Mesothelial cell of epicardium (in vitro differentiated cells): ENCODE measurements at regions not wholly inside any gene's neighbourhood (a gene's known extent, or its start where the extent isn't known, plus 50 kb on each side); places are given as distances from the start of the nearest gene placed in this dataset.

Experiments used
- DNase-seq, 2 experiments: peaks; one replicate each; pipeline ENCODE4 v3.0.0; 2021; ENCODE audit warnings: low spot score in 2 of 2; ENCODE audit not compliant: unreplicated experiment in 2 of 2
- H3K27ac Mint-ChIP-seq: 2 replicates; pipeline ENCODE4 v1.8.0; 2021; ENCODE audit warnings: mixed read lengths
- H3K27me3 Mint-ChIP-seq: 2 replicates; pipeline ENCODE4 v1.8.0; 2021; ENCODE audit warnings: low read depth, mixed read lengths
- H3K36me3 Mint-ChIP-seq: 2 replicates; pipeline ENCODE4 v1.8.0; 2021; ENCODE audit warnings: mixed read lengths
- H3K4me1 Mint-ChIP-seq: 2 replicates; pipeline ENCODE4 v1.8.0; 2021; ENCODE audit warnings: mixed read lengths
- H3K4me3 Mint-ChIP-seq: 2 replicates; pipeline ENCODE4 v1.8.0; 2021; ENCODE audit warnings: mild to moderate bottlenecking, moderate library complexity, mixed read lengths
- H3K9me3 Mint-ChIP-seq: 2 replicates; pipeline ENCODE4 v1.8.0; 2021; ENCODE audit warnings: mixed read lengths
- TF ChIP-seq, protein P1 (sequence below): fragments of 200-600 bp; sonication (generic); IDR thresholded peaks from one replicate; pipeline ENCODE4 v1.5.0; 2021; ENCODE audit warnings: antibody characterized with exemption; ENCODE audit not compliant: unreplicated experiment

DNA sequence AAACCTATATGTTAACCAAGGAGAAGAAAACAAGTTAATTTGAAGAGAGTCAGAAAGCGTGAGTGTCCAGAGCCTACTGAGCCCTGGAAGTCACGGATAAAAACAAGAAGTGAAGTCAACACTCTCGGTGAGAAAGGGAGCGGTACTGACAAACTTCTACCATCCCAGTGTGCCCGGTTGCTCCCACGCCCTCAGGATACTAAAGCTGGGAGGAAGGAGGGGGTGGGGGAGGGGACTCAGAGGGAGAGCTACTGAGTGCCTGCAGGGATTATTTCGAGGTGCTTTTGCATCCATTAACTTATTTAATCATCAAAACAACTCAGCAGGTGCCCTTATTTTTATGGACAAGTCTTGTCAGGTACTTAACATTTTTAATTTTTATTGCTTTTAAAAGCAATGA is 166.2 kb downstream of the ZIC5 start:
- Mint-ChIP-seq H3K4me1 (no peaks in the 10 kb centered on the region), H3K27ac (no peak overlapping the region), H3K36me3 (no peaks in the 10 kb centered on the region), H3K9me3 (no peaks in the 10 kb centered on the region), H3K4me3 (no peak overlapping the region), H3K27me3 (peaks cover 28% of the 10 kb centered on the region)
- TF ChIP-seq, protein P1, sequence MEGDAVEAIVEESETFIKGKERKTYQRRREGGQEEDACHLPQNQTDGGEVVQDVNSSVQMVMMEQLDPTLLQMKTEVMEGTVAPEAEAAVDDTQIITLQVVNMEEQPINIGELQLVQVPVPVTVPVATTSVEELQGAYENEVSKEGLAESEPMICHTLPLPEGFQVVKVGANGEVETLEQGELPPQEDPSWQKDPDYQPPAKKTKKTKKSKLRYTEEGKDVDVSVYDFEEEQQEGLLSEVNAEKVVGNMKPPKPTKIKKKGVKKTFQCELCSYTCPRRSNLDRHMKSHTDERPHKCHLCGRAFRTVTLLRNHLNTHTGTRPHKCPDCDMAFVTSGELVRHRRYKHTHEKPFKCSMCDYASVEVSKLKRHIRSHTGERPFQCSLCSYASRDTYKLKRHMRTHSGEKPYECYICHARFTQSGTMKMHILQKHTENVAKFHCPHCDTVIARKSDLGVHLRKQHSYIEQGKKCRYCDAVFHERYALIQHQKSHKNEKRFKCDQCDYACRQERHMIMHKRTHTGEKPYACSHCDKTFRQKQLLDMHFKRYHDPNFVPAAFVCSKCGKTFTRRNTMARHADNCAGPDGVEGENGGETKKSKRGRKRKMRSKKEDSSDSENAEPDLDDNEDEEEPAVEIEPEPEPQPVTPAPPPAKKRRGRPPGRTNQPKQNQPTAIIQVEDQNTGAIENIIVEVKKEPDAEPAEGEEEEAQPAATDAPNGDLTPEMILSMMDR = no peak
- no peak for DNase-seq

DNA sequence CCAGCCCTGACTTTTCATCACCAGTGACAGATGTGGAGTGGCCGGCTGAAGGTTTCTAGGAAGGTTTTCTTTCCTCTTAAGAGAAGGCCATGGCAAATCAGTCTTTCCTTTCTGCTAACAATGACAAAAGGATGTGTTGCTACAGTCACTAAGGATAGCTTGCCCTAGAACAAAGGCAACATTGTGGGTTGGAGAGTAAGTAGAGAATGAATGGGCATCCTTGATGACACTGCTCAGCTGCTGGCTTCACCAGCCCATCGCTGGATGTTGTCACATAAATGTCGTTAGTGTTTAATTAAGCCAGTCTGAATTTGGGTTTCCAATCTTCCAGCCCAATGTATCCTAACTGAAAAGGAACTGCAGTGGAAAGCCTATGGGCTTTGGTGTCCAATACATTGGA is 168.4 kb downstream of the ZIC5 start:
- TF ChIP-seq, protein P1 = no peak
- Mint-ChIP-seq H3K27me3 (peaks cover 30% of the 10 kb centered on the region), H3K36me3 (no peaks in the 10 kb centered on the region), H3K27ac (no peak overlapping the region), H3K4me3 (no peak overlapping the region), H3K4me1 (no peaks in the 10 kb centered on the region), H3K9me3 (no peaks in the 10 kb centered on the region)
- DNase-seq = no peak

DNA sequence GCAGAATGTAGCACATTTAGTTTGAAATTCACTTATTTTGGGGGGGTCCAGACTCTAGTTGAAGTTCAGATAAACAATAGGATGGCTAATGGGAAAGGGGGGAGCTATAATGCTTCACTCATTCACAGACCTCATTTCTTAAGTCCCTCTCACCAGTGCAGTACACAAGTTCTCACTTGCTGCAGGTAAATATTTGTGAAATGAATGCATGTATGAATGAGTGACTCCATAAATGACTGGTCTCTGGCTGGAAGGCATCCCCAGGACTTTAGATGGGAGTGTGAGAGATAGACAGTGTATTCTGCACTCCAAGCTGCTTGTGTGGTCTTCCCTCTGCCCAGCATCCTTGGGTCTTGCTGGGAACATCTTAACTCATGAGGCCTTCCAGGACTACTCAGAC is 169.2 kb downstream of the ZIC5 start:
- H3K36me3 Mint-ChIP-seq = no peaks in the 10 kb centered on the region
- H3K4me1 Mint-ChIP-seq = no peaks in the 10 kb centered on the region
- peaks cover 33% of the 10 kb centered on the region for H3K27me3 Mint-ChIP-seq
- DNase-seq = no peak
- no peak overlapping the region for H3K27ac Mint-ChIP-seq
- TF ChIP-seq, protein P1 = no peak
- H3K4me3 Mint-ChIP-seq = no peak overlapping the region
- H3K9me3 Mint-ChIP-seq = no peaks in the 10 kb centered on the region

DNA sequence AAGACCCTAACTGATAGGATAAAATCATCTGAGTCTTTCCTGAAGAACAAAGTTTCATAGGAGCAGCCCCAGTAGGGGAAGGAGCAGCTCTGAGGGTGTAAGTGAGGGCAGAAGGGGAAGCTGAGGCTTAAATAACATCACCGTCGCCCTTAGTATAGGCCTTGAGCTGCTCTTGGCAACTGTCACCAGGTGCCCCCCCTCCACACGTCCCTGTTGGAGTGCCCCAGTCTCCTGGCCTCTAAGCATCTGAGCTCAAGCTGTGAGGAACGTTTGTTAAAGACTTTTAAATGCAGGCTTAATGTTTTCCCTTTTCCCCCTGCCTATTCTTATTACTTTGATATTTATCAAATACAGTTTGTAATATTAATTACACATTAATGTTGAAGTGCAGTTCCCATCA is 170.6 kb downstream of the ZIC5 start:
- Mint-ChIP-seq H3K27ac (no peak overlapping the region), H3K4me1 (no peaks in the 10 kb centered on the region), H3K9me3 (no peaks in the 10 kb centered on the region), H3K36me3 (no peaks in the 10 kb centered on the region), H3K4me3 (no peak overlapping the region), H3K27me3 (peaks cover 33% of the 10 kb centered on the region)
- TF ChIP-seq, protein P1 = no peak
- no peak for DNase-seq

DNA sequence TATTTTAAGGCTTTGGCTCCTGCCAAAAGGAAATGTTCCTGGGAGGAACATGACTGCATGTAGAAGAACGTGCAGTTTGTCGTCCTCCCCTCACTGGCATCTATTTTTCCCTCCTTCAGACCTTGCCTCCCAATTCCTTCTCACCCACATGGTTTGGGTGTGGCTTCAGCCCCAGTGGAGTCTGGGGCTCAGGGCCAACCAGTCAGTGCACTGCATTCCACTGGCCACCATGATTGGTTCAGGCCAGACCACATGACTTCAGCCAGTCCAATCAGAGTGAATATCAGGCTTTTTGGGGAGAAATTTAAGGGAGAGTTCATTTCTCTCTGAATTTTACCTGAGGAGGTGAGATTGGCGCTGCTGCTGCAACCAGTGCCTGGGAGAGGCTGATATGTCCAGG is 171.6 kb downstream of the ZIC5 start:
- H3K9me3 Mint-ChIP-seq = no peaks in the 10 kb centered on the region
- no peak for DNase-seq
- H3K36me3 Mint-ChIP-seq = no peaks in the 10 kb centered on the region
- TF ChIP-seq, protein P1 = no peak
- no peaks in the 10 kb centered on the region for H3K4me1 Mint-ChIP-seq
- H3K4me3 Mint-ChIP-seq = no peak overlapping the region
- H3K27me3 Mint-ChIP-seq = peaks cover 29% of the 10 kb centered on the region
- no peak overlapping the region for H3K27ac Mint-ChIP-seq

DNA sequence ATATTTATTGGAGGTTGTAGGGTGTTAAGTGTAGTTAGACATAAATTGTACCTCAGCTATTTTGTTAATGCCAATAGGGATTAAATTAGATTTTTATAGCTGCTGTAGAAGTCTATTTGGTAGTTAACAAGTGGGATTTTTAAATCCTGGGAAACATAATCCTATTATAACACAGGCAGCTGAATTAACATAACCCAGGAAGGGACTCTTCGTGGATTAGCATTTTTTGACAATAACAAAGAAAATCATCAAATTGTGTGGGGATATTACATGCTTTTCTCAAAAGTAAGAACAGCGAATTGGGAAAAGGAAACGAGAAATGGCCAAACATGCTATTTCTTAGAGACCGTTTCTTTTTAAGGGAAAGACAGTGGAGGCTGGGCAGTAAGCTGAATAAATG is 172.8 kb downstream of the ZIC5 start:
- peaks cover 19% of the 10 kb centered on the region for H3K27me3 Mint-ChIP-seq
- H3K36me3 Mint-ChIP-seq = no peaks in the 10 kb centered on the region
- no peak for DNase-seq
- H3K27ac Mint-ChIP-seq = no peak overlapping the region
- TF ChIP-seq, protein P1 = no peak
- no peak overlapping the region for H3K4me3 Mint-ChIP-seq
- H3K4me1 Mint-ChIP-seq = no peaks in the 10 kb centered on the region
- no peaks in the 10 kb centered on the region for H3K9me3 Mint-ChIP-seq
